HG03196 (cell line): ENCODE measurements at regions not wholly inside any gene's neighbourhood (a gene's known extent, or its start where the extent isn't known, plus 50 kb on each side); places are given as distances from the start of the nearest gene placed in this dataset.

Source experiments
- ATAC-seq: cut with Tn5 transposase; IDR thresholded peaks from one replicate; pipeline ENCODE4 v1.9.1; 2021; ENCODE audit not compliant: unreplicated experiment

DNA sequence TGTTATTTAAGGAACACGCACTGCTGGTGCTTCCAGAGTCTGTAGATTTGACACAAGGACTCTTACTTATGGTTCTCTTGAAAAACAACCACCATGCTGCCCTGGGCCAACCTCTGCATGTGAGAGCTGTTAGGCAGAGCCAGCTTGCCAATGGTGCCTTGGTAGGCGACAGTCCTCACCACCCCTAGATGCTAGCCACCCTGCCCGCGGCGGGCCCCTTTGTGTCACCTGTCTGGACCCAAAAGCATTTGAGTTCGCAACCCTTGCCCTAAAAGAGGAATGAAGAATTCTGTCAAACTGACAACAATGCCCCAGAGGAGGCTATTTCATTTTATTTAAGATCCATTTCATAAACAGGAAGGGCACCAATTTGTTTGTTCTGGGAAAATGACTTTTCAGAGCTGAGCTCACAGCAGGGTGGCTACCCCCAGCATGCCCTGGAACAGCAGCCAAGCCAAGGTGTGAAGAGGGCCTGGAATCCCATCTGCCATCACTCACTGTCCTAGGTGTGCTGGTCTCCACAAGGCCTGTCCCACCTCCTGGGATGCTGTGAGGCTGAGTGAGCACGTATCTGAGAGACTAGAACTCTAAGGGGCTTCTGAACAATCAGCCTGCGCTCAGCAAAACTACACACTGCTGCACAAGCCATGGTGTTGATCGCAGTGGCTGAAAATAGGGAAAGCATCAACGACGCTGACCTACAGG is 63.8 kb upstream of the FZD10 start:
- ATAC-seq, result no peak

DNA sequence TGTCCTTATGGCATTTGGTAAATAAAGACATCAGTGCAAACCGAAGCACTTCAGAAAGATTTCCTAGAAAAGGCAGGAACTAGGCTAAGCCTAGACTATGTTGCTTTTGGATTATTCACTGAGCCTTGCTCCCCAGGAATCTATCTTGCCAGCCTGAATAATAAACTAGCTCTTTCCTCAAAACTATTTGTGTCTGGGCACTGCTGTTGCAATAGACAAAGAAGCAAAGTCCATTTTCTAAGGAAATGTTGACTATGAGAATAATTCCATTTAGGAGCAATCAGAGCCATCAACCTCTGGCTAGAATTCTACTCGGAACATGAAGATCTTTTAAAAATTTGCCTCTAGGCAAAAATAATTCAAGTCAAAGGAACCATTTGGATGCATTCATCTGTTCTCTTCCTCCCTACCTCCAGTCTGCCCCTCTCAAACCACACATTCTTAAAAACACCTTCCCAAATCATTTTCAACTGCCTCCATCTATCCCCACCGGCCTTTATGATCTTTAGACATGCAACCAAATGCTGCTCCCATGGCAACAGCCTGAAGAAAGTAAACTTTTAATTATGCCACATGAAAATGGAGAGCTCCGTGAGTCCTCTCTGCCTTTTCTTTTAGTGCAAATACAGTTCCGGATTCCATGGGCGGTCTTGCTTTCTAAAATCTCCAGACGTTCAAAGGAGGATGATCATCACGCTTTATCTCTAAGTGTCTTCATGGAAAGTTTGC is 61.5 kb upstream of the FZD10 start:
- ATAC-seq, result no peak

DNA sequence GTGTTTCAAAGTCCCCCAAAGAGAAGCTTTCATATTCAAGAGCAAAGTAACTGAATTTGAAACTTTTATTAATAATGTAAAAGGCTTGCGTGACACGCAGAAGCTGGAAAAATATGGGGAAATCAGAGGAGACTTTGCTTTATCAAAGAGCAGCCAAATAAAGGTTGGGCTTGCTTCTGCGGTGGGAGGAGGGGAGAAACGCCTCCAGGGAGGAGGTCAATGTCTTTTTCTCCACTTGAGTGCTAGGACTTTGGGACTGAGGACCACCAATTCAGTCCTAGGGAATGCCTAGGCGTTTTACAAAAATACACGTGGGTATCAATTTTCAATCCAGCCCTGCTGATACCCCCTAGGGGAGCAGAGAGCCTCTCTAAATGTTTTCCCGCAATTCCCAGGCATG is 60.9 kb upstream of the FZD10 start:
- ATAC-seq, result no peak

DNA sequence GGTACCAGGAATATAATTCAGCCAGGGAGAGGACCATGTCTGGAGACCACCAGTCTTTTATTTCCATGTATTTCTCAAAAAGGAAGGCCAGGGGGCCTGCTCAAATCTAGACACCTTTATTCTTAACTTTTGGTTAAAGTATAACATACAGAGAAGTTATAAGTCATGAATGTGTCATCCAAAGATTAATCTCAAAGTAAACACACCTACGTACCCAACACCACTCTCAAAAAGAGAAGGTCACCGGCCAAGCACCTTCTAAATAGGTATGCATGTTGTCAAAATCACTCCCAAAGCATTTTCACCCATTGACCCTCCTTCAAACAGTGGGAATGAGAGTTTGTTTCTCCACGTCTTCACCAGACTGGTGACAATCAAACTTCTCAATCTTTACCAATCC is 60.0 kb upstream of the FZD10 start:
- ATAC-seq, result no peak

DNA sequence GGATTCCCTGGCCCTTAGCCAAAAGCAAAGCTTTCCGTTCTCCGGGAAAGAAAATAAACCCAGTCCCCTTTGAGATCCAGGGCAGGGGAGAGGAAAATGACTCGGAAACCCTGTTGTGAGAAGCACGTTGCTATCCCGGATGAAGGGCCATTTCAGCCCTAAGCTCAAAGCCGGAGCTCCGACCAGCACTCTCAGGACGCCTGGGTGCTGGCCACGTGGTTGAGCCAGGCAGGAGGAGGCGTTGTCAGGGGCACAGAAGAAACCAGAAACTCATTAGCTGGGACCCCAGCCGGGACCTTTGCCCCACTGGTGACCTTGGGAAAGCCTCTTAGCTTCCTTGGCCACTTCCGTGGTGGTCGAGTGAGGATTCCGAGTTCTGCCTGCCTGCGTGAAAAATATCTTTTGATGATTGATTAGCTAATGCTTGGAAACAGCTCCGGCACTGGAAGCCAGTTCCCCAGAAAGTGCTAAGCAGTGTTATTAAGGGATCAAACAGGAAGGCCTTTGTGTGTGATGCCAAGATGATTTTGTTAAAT is 57.6 kb upstream of the FZD10 start:
- ATAC-seq, result no peak

DNA sequence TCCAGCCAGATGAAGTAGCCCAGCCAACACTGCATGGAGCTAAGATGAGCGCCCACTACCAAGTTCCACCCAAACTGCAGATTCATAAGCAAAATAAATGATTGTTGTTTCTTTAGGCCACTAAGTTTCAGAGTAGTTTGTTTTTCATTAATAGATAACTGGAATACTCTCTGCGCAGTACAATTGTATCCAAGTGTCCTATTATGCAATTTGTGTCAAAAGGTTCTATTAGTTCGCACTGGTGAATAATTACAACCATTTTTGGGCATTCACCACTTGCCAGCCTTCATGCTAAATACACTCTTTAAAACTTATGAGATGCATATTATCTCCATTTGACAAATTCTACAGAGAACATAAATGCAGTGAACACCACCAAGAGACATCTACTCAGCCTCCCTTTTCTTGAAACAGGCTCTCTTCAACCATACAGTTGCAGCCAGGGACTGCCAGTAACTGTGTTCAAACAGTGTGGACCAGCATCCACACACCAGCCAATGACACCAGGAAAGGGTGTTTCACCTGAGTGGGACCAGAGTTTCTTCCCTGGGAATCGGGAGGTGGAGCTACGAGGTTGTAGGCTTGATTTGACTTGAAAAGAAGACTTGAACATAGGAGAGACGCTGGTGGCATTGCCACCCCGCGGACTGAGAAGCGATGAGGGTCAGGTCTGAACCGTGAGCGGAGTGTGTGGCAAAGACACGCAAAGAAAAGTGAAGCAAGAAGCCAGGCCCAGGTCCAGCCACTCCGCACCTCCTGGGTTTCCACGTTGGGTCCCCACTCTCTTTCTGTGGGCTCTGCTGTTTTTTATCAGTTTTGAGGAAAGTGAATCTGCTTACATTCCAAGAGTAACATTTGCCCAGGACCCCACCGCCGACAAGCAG is 53.0 kb upstream of the FZD10 start:
- no peak for ATAC-seq

DNA sequence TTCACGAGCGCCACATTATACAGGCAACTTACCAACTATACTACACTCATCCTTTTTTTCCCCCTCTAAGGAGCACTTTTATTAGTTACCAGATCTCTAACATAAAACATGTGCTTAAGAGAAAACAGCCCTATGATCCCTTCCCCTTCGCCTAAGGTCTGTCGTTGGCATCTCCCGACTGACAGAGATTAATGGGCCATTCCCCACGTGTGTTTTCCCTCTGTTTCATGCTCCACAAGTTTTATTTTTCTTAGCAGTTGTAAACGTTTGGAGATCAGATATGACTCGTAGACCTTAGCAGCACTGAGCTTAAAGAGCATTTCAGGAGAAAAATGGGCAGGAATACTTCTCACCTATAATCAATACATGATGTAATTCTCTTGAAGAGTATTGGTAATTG is 51.4 kb upstream of the FZD10 start:
- no peak for ATAC-seq

DNA sequence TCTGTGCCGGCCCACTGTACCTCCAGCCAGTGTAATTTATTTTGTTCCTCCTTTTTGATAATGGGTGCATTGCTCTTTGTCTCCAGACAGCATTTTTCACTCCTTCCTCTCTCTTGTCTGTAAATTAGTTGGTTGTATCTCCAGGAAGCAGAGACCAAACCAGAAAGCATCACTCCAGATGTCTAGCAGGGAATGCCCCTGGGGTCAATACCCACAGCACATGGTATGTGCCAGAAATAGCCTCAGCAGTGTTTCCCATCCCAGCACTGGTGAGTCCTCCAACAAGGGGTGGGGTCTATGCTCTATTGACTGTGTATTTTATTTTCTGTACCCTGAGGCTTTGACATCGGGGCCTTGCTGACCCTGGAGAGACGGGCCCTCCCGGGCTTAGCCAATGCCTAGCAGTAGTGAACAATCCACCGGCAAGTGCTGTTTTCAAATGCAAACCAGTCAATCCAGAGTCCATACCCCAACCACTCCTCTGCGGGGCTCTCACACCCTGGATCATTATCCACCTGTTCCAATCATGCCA is 50.2 kb upstream of the FZD10 start:
- no peak for ATAC-seq
